Stimulated activated CD4-positive, alpha-beta T cell treated with anti-CD3 and anti-CD28 coated beads, Interleukin-4, amount 100 ng/mL, for 4 hours (primary cell): ENCODE measurements at regions not wholly inside any gene's neighbourhood (a gene's known extent, or its start where the extent isn't known, plus 50 kb on each side); places are given as distances from the start of the nearest gene placed in this dataset.

ENCODE experiments used
- DNase-seq, 2 experiments: peaks; one replicate each; pipeline ENCODE4 v3.0.0-alpha.2; 2020

DNA sequence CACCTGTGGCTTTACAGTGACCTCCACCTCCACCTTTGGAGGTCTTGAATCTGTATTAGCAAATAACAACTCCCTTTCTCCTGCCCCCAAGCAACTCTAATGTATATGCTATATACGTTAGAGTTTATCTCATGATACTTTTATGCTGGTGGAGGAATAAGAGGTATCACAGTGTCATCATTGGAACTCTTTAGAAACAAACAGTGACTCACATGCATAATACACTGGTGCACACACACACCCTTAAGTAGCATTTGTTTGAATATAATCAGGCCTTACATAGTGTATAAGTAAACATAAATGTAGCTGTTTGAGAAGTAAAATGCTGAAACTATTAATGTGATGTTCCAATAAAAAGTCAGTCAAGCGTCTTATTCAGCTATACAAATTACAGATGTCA is 280.2 kb upstream of the C2CD4B start:
- no peak for DNase-seq

DNA sequence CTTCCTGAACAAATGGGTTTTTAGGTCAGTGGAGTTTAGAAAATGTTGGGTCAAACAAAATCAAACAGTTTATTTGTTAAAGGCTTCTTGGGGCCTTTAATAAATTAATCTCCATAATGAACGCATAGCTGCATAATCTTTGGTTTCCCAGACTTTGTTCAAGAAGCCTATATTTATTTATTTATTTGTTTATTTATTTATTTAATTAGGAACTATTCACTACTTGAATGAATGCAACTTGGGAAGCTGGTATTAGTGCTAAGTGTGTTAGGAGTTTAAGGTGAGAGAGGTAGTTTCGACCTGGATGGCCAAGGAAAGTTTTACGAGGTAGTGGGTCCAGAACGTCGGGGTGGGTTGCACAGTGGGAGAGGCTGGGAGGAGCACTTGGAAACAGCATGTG is 281.9 kb upstream of the C2CD4B start:
- no peak for DNase-seq

DNA sequence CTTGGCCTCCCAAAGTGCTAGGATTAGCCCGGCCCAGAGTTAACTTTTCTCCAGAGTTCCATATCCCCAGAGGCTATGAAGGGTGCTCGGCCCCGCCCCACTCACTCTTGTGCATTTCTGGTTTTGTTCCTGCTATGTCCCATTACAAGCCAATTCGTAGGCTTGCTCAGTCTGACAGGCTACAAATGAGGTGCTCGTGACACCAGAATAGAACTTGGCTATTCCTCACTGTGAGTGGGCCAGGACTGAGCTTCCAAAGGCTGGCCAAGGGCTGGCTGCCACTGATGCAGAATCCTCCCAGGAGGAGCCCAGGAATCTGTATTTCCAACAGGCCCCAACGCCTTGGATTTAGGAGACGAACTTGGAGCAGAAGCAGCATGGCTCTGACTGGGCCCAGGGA is 282.7 kb upstream of the C2CD4B start:
- no peak for DNase-seq

DNA sequence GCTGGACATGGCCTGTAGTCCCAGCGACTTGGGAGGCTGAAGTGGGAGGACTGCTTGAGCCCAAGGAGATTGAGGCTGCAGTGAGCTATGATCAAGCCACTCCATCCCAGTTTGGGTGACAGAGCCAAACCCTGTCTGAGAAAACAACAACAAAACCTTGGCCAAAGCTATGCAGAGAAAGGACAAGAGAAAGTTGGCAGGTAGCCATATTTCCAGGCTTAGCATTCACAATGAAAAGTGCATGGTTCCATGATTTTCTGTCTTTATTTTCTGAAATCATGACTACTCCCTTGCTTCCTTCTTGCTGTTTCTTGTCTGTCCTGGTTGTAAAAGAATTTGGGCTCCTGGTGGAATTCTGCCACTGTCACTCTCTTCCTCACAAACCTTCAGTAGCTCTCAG is 284.6 kb upstream of the C2CD4B start:
- no peak for DNase-seq

DNA sequence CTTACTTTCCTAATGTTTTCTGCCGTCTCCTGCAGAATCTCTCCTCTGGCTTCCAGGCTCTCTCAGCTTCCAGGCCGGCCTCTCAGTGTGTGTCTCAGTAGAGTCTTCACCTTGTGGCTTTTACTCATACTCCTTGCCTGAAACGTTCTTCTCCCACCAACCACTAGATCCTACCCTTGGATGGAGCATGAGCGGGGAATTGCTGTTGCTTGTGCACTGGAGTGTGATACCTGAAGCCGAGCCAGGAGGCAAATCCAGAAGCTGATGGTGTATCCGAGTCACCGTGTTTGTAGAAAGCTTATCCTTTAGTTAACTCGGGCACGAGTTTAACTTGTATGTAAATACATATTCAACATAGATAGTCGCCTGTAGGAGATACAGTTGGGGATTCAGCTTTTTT is 285.0 kb upstream of the C2CD4B start:
- DNase-seq = no peak

DNA sequence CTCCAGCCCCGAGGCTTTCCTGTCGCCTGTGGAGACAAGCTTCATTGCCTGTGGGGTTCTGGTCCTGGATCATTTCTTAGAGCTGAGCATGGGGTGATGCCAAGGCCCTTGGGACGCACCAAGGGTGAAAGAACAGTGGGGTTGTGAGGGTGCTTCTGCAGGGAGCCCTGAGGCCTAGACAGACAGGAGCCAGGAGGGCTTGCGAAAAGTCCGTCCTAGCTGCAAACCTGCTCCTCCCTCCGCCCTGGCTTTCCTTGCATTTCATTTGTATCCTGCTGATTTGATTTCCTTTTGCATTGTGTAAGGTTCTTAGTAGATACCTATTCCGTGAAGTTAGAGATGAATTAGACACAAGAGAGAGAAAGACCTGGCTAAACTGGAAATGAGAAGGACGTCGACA is 286.9 kb upstream of the C2CD4B start:
- no peak for DNase-seq

DNA sequence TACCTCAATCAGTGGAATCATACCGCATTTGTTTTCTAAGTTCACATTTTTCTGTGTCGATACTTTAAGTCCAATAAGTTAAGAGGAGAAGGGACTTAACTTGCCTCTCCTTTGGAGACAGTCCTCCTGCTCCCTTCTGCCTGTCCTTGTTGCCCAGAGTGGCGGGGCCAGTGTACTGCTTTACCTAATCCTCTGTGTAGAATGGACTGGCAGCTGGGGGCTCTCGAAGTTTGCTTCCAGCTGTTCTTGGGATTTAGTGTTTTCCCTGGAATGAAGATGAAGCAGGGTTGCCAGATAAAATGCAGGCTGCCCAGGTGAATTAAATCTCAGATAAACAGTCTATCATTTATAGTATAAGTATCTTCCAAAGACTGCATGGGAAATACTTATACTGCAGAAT is 287.6 kb upstream of the C2CD4B start:
- no peak for DNase-seq

DNA sequence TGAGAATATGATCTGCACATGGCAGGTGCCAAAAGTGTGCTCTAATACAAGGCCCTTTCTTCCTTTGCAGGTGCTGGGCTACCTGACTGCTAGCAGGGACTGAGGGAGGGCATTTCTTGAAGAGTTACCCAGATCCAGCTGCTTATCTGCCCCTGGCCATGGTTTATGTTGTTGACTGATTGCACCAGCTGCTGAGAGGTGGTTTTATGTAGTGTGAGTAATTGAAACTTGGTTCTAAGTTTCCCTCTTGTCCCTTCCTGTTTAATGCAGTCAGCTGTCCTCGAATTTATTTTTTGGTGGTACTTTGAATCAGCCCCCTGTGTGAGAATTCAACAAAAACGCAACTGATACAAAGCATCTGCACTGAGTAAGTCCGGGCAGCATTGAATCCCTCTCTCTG is 288.3 kb upstream of the C2CD4B start:
- DNase-seq = no peak

DNA sequence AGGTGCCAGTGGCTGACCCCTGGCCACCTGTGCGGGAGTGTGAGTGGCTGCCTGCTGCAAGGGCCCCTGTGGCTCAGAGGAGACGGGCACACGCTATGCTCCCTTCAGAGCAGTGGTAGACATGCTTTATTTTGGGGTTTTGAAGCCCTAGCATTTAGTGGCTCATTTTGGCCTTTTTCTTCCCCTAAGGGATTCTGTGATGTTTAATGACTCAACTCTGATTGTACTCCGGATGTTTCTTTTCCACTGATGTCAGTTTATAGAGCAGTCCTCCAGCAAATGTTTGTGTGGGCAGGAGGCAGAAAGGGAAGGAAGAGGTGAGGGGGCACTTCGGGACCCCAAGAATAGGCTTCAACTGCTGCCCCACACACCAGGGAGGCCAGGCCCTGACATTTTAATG is 288.9 kb upstream of the C2CD4B start:
- DNase-seq = no peak

DNA sequence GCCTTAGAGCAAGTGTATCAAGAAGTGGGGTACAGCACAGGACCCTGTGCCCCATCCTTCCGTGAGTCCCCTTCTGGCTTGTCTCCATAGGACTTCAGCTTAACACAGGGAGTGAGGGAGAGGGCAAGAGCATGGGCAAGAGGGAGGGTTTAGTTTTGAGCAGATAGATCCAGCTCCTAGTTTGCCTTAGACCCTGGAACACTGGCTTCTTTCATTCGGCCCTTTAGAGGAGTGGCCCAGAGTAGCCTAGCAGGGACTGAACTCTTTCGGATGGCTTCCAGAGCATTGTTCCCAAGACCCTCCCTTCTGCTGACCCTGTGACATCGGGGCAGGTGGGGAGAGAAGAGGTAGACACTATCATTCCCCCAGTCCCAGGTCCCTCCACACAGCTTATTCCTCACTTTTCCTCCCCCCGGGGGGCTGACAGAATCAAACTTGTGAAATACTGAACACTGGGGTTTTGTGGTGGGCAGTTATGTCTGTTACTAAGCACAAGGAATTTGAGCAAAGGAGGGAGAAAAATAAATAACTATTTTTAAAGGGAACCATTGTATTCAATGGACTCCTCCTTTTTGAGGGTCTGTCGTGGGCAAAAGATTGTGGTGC is 289.6 kb upstream of the C2CD4B start:
- no peak for DNase-seq

DNA sequence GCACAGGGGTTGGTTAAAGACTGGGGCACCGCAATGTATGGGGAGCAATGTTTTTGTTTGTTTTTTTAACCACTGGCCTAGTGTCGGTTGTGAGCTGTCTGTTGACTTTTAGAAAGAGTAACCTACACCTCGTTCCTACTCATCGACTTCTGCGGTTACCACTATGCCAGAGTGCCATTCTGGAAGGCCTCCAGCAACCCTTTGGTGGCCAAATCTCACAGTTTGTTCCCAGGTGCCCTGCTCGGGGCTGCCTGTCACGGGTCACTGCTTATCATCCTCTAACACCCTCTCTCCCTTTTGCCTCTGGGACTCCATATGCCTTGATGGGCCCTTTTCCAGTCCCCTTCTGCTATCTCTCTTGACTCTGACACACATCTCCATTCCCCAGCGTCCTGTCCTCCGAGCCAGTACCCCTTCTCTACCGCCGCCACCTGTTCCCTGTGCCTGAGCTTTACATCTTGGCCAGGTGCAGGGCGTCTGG is 290.4 kb upstream of the C2CD4B start:
- no peak for DNase-seq

DNA sequence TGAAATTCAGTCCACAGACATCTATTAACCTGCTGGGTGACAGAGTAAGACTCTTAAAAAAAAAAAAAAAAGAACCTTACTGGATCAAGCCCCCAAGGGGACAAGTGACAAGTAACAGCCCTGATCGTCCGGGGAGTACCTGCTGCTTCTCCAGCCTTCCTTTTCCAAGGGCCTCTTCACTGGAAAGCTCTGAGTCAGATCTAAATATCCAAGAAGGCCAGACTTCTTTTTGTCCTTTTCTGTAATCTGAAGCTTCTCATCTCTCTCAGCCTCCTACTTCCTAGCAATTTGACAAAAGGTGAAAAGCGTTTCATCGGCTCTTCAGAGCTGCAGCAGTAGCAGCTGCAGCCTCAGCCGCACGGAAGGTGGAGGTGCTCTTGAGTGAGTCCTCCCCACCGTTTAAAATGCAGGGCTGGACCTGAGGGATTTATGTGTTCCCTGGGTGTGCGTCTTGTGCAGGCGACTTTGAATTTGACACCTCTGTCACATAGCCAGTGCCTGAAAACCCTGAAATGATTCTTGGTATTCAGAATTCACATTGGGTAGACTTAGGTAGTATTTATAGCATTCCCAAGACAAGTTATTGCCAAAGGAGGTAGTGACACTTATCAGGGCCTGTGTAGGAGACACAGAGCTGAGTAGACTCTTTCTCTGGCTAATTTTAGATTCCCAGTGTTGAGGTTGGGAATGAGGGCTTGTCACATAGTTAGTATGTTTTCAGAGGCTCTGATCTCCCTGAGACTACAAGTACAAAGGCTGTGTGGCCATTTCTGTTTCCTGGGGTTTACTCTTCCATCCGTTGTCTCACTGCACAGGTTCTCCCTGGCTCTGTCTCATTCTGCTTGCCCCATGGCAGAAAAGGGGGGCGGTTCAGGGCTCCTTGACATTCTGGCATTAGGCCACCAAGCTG is 291.2 kb upstream of the C2CD4B start:
- DNase-seq = no peak

DNA sequence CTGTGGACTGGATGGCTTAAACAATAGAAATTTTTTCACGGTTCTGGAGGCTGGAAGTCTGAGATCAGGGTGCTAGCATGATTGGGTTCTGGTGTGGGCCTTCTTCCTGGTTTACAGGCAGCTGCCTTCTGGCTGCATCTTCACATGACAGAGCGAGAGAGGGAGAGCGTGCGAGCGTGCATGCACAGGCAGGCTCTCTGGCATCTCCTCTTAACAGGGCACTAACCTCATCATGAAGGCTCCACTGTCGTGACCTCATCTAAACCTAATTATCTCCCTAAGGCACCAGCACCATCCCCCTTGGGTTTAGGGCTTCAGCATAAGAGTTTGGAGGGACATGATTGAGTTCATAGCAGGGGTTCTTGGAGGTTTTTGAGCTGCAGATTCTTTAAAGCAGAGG is 292.0 kb upstream of the C2CD4B start:
- DNase-seq = no peak

DNA sequence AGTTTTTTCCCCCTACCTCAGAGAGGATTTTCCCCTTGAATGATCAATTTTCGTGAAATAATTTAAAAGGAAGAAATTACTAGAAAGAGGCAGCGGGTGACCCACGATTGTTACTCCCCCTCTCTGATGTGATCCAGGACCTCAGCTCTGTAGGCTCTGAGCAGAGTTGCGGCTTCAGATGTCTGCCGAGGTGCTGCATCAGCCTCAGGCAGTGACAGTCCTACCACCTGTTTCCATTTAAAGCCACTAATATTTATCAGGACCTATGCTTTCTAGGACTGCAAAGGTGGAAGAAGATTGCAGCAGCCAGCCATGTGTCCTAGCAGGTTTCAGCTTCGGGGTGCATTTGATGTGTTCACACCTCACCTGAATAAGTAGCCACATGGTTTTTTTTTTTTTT is 294.8 kb upstream of the C2CD4B start:
- no peak for DNase-seq

DNA sequence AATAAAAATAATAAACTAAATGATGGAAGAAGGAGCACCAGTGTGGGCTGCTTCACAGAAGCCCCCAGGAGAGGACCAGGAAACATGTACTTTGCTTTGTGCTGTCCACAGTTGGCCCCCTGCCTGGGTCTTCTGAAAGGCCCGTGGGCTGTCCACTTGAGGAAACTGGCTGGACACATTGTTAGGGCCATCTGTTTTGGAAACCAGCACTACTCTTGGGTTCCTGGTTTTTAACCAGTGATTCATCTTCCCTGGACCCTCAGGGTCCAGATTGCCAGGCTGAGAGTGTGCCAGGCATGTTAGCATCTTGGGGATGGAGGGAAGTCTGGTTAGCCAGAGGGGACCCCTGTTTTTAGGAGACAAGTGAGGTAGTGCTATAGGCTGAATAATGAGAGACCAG is 297.2 kb upstream of the C2CD4B start:
- no peak for DNase-seq

DNA sequence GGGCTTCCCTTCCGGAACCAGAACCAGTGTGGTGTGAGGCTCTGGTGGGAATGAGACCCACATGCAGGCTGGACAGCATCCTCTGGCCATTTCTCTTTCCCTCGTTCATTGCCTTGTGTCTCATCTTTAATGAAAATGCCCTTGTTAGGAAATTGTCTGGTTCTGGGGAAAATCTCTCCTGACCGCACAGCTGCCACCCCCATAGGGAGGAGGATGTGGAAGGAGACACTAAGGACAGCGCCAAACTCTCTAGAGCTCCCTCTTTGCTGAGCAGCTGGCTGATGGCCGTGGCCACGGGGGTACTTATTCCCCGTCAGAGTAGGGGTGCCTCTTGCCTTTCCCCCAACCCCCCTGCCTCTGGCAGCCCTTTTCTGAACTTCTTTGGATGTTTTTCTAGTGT is 297.6 kb upstream of the C2CD4B start:
- DNase-seq = no peak

DNA sequence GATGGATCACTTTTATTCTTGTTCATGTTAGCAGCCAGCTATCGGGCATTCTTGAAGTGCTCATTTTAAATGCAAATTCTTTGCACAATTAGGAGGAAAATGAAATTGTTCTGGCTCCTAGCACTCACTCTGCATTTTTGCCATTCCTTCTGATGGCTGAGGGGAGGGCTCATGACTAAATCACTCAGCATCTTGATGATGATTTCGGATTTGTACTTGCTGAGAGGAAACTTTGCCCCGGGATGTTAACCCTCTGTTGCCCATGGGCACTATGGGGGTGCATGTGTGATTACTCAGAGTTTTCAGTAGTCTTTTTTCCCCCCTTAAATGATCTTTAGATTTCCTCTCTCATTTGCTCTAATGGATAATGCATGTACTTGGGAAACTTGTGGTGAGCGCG is 299.6 kb upstream of the C2CD4B start:
- DNase-seq = no peak

DNA sequence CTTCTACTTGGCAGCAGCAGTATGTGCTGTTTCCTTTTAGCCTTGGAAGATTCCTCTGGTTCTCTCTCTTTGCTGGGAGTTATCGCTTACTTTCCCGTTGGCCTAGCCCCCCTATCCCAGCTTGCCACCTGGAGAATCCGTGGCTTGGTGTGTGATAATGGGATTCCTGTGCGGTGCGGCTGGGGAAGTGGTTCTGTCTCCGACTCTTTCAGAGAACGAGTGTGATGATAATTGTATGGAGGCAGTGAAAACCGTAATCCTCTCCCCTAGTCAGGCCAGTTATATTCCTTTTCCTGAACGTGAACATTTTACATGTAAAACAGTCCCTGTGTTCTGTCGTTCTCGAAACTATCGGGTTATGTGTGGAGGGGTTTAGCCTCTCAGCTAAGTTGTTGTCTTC is 300.1 kb upstream of the C2CD4B start:
- DNase-seq = no peak

DNA sequence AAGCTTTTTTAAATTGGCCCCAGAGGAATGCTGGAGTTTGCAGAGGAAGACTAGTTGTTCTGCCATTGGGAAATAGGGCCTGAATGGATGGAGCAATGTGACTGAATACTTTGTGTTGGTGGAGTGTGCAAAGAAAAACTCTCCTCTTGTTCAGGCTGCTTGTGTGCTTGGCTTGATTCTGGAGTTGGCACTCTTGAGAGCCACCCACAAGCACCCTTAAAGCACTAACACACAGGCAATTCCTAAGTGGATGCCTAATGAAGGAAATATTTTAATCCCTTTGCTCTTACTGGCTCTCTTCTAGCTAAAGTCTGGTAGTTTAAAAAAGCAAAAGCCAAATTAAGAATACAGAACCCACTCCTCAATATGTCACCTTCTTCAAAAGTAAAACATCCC is 304.4 kb upstream of the C2CD4B start:
- no peak for DNase-seq

DNA sequence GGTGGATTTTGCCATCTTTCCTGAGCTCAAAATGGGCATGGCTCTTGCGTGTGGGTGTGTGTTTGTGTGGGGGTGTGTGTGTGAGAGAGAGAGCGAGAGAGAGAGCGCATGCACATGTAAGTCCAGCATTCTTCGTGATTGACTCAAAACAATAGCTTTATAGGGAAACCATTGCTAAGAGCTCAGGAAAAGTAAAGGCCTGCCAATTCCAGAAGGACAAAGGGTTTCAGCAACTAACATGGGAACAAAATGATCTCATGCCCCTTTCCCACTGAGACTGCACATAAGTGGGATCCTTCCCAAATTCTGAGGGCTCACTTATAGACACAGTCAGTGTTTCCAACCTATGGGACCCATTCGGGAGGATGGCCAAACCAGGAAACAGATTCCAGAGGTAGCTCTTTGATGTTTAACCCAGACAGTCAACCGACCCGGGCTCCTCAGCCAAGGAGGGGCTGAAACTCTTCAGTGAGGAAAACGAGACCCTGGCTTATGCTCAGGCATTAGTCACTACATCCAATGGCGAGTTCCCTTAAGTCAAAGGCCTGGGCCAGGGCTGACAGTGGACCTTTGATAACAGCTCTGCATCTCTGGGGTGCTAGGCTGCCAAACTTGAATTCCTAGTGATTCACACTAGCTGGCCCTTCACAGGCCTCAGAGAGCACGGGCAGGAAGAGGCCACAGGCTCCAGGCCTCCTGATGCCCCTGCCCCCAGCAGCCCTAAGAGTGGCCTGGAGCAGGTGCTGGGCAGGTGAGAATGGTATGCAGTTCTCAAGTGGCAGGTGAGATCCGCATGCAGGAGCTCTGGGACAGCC is 305.0 kb upstream of the C2CD4B start:
- no peak for DNase-seq

DNA sequence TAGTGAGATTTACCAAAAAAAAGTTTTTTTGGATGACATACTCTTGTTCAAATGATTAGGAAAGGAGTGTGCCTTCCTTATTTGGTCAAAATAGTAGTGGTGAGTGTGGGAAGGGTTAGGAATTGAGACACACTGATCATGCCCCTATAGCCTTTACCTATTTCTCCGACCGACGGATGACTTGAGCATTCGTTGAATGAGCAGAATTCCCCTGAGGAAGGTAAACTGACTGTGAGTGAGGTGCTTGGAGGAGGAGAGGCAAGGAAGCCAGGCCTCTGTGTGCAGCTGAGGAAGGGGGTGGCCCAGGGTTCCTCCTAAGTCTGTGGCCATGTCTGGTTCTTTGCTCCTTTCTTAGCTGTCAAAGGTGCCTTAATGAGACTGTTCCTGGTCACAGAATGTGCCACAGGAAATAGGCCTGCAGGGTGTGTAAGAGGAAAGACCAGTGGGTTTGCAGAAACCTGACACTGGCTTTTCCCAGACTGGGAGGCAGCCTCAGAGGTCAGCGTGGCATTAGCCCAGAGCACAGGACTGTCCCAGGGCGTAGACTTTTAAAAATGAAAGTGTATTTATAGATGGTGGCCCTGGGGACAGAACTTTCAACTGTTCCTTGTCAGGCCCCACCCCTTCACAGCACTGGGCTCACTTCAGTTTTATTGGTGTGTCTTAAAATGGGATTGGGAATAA is 307.7 kb upstream of the C2CD4B start:
- DNase-seq = no peak

DNA sequence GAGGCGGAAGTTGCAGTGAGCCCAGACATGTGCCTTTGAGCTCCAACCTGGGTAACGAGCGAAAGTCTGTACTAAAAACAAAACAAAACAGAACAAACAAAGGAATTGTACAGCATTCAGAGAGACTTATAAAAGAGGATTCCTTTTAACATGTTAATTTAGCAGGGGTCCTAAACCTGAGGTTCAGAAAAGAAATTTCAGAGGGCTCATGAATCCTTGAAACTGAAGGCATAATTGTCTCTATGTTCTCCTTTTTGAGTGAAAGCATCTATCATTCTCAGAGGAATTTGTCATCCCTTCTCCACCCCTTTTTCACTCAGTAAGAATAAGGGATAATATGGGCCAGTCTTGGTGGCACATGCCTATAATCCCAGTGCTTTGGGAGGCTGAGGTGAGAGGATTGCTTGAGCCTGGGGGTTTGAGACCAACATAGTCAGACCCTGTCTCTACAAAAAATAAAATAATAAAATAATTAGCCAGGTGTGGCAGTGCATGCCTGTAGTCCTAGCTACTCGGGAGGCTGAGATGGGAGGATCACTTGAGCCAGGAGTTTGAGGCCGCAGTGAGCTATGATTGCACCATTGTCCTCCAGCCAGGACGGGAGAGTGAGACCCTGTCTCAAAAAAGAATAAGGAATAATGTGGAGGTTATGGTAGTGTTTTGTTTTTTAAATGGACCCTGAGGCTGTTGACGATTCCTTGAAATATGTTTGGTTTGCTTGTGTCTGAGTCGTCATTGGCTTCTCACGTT is 309.1 kb upstream of the C2CD4B start:
- no peak for DNase-seq

DNA sequence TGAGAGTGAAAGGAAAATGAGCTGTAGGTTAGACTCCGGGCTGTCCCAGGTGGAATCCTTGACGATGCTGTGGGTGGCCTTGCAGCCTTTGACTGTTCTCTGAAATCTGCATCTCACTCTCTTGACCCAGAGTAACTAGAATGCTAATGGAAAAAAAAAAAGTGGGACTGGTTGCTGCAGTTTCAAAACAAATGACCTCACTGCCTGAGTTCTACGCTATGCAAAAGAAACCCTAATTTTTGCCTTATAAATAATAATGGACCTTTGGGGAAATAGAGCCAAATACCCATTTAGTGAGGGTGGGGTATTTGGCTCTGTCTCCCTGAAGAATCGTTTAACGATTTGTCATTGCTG is 309.7 kb upstream of the C2CD4B start:
- DNase-seq = no peak
